HL-60 (cell line): ENCODE measurements at regions not wholly inside any gene's neighbourhood (a gene's known extent, or its start where the extent isn't known, plus 50 kb on each side); places are given as distances from the start of the nearest gene placed in this dataset.
A peak's percentile ranks its signal among the peaks of the same experiment; 100 is the strongest.

Experiments used
- DNase-seq, 2 experiments: peaks; one replicate each; pipeline ENCODE4 v3.0.0-alpha.2; 2010 to 2020; ENCODE audit warnings: low read depth in 1 of 2, low spot score in 1 of 2
- H3K27ac ChIP-seq: fragments of 250-450 bp; sonication (Bioruptor Pico); replicated peaks from 2 replicates; pipeline ENCODE4 v1.5.1; 2020; ENCODE audit warnings: mild to moderate bottlenecking, moderate library complexity
- H3K27me3 ChIP-seq: fragments of 250-450 bp; sonication (Bioruptor Pico); 2 replicates; pipeline ENCODE4 v1.5.1; 2021; ENCODE audit warnings: mild to moderate bottlenecking, moderate library complexity; ENCODE audit not compliant: insufficient read depth, poor library complexity, severe bottlenecking
- H3K4me3 ChIP-seq: replicated peaks from 2 replicates; pipeline ENCODE4 v1.5.1; 2011; ENCODE audit warnings: mild to moderate bottlenecking, control low read depth, low read length; ENCODE audit not compliant: insufficient read depth
- CTCF ChIP-seq: IDR thresholded peaks from one replicate; pipeline ENCODE4 v1.5.1; 2011; ENCODE audit warnings: low read length, control low read depth, inconsistent platforms; ENCODE audit not compliant: insufficient read depth
- GABPA ChIP-seq: IDR thresholded peaks from 2 replicates; pipeline ENCODE4 v1.6.1; 2012; ENCODE audit warnings: low read depth
- POLR2AphosphoS5 ChIP-seq: IDR thresholded peaks from 2 replicates; pipeline ENCODE4 v1.6.1; 2012; ENCODE audit warnings: low read depth
- REST ChIP-seq: IDR thresholded peaks from 2 replicates; pipeline ENCODE4 v1.6.1; 2012; ENCODE audit warnings: low read depth; ENCODE audit not compliant: insufficient replicate concordance
- SPI1 ChIP-seq: IDR thresholded peaks from 2 replicates; pipeline ENCODE4 v1.6.1; 2012; ENCODE audit warnings: low read depth, mild to moderate bottlenecking, borderline replicate concordance

- DNase-seq = no peak
- no peak overlapping the region for H3K4me3 ChIP-seq
- H3K27me3 ChIP-seq = no peaks in the 10 kb centered on the region
- no peak overlapping the region for H3K27ac ChIP-seq
- no peak for TF ChIP-seq SPI1
- no peak for TF ChIP-seq CTCF
- TF ChIP-seq POLR2AphosphoS5 = no peak
- TF ChIP-seq REST = no peak
- no peak for TF ChIP-seq GABPA
Measured at GRCh38 chr2:150107170-150107569, 380.3 kb downstream of the RND3 start.

GRCh38 chr2:150101947-150102346, 385.5 kb downstream of the RND3 start:
- H3K27me3 ChIP-seq = no peaks in the 10 kb centered on the region
- DNase-seq = no peak
- TF ChIP-seq CTCF = no peak
- TF ChIP-seq REST = no peak
- TF ChIP-seq GABPA = no peak
- TF ChIP-seq SPI1 = peak; percentile 3; the same call in 1 of the 2 replicates
- TF ChIP-seq POLR2AphosphoS5 = no peak
- no peak overlapping the region for H3K27ac ChIP-seq
- no peak overlapping the region for H3K4me3 ChIP-seq

- no peak overlapping the region for H3K4me3 ChIP-seq
- no peak overlapping the region for H3K27ac ChIP-seq
- no peaks in the 10 kb centered on the region for H3K27me3 ChIP-seq
- TF ChIP-seq CTCF (no peak), SPI1 (no peak), GABPA (no peak), REST (no peak), POLR2AphosphoS5 (no peak)
- DNase-seq = no peak
Measured at GRCh38 chr2:150100834-150101233, 386.6 kb downstream of the RND3 start.
